HG02610 (cell line): ENCODE measurements at regions not wholly inside any gene's neighbourhood (a gene's known extent, or its start where the extent isn't known, plus 50 kb on each side); places are given as distances from the start of the nearest gene placed in this dataset.
"Not testable (repeated sequence)": the region's sequence is repeated elsewhere in the genome, so short reads cannot be mapped to it uniquely, and the experiment has no call there.

Experiments
- ATAC-seq: cut with Tn5 transposase; IDR thresholded peaks from one replicate; pipeline ENCODE4 v1.9.1; 2021; ENCODE audit warnings: mild to moderate bottlenecking, moderate library complexity; ENCODE audit not compliant: unreplicated experiment

DNA sequence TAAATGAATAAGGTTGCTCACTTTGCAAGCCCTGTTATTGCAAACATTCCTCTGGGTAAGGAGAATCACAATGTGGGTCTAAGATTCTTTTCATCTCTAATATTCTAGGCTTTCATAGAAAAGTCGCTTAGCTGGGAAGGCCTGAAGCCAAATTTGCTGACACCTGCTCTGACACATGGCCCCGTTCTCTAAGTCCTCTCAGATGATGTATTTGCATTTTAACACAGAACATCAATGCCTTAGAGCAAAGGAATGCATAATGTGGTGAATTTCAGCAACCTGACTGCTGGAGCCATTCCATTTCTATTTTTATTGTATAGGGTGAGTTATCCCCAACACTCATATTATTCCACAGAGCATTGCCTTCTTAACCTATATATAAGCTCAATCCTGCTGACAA lies 682.1 kb upstream of the NRP1 start:
- no peak for ATAC-seq

DNA sequence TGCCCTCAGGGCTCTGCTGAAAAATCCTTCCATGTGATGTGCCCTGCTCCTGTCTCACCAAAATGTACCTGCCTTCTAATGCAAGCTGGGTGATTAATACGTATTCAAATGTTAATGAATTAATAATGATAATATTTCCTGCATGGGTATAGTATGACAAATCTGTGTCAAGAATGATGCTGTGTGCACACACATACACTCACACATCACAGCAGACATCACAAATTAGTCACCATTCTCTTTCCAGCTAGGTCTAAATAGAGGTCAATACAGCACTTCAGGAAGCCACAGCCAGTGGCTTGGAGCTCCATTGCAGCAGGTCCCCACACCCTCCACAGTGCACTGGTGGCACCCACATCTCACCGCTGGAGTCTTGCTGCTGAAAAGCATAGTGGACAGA lies 681.2 kb upstream of the NRP1 start:
- no peak for ATAC-seq

DNA sequence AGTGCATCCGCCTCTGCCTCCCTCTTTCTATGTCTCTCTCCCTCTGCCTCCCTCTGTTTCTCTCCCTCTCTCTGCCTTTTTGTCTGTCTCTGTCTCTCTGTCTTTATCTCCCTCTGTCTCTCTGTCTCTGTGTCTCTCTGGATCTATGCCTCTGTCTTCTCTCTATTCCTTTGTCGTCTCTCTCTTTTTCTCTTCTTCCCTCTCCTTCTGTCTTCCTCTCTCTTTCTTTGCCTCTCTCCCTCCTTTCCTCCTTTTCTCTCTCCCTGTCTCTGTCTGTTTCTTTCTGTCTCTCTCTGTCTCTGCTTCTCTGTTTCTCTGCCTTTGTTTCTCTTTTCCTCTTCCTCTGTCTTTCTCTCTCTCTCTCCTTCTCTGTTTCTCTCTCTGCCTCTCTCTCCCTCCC lies 678.8 kb upstream of the NRP1 start:
- ATAC-seq: no peak

GRCh38 chr10:34010891-34011290 lies 676.4 kb upstream of the NRP1 start:
- no peak for ATAC-seq

DNA sequence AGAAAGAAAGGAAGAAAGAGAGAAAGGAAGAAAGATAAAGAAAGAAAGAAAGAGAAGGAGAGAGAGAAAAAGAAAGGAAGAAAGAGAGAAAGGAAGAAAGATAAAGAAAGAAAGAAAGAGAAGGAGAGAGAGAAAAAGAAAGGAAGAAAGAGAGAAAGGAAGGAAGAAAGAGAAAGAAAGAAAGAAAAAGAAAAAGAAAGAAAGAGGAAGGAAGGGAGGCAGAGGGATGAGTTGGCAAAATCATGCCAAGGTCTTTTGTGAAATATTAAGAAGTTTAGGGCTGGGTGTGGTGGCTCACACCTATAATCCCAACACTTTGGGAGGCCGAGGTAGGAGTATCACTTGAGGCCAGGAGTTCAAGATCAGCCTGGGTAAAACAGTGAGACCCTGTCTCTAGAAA lies 675.8 kb upstream of the NRP1 start:
- not testable (repeated sequence) for ATAC-seq

- ATAC-seq: no peak
Observed at GRCh38 chr10:34008656-34009055, 674.2 kb upstream of the NRP1 start.

GRCh38 chr10:34006471-34006870 lies 672.0 kb upstream of the NRP1 start:
- no peak for ATAC-seq

DNA sequence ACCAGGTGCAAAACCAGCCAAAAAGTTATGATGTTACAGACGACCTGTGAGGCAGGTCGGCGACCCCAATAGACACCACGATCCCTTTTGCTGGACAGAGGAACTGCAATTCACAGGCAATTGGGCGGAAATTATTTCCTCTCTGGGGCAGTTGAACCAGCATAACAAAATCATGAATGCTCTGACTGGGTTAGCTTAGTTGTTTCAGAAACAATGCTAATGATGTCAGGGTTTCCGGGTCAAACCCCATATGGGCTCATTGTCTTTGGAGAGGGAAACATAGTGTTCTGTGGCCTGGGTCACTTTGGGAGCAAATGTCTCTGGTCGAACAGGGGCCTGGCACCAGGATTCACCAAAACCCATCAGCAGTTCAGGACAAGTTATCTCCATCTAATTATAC lies 669.1 kb upstream of the NRP1 start:
- ATAC-seq: no peak

DNA sequence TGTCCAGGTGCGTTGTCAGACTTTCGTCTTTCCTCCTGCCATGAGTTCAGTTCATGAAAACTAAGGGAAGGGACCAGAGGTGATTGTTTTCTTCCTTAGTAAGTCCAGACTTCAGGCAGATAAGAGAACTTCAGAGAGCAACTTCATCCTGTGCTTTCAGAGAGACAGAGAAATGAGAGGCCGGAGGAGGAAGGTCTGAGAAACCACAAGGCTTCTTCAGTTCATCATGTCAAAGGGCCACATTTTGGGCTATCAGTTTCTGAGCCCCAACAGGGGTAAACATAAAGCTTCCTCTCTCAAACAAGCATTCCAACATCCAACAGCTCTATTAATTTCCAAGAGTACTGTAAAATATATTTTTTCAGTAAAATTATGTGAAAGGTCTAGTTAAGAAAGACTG lies 668.4 kb upstream of the NRP1 start:
- no peak for ATAC-seq

- ATAC-seq: no peak
Observed at GRCh38 chr10:34001831-34002230, 667.4 kb upstream of the NRP1 start.

DNA sequence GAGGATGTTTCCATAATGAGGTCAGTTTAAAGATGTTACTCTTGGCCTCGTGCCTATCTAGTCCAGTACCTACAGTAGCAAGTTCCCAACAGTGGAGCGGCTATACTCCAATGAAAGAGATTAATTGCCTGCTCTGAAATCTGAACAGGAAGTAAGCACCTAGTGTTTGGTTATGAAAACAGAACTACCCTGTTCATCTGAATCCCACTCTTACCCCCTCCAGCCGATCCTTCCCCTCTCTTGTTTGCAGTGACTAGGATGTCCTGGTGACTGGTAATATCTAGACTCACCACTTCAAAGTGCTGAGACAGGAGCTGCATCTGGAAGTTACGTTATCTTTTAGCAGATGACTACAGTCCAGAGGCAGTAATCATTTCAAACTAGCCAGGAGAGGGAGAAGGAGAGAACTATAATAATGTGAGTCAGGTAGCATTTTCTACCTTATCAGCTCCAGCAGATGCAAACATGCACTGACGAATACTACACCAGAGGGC lies 666.7 kb upstream of the NRP1 start:
- ATAC-seq: no peak

DNA sequence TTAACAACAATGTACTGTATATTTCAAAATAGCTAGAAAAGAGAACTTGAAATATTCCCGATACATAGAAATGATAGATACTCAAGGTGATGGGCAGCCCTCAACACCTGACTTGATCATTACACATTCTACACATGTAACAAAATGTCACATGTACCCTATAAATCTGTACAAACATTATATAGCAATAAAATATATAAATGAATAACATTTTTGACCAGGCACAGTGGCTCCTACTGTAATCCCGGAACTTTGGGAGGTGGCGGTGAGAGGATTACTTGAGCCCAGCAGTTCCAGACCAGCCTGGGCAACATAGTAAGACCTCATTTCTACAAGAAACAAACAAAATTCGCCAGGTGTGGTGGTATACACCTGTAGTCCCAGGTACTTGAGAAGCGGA lies 659.5 kb upstream of the NRP1 start:
- ATAC-seq: no peak

DNA sequence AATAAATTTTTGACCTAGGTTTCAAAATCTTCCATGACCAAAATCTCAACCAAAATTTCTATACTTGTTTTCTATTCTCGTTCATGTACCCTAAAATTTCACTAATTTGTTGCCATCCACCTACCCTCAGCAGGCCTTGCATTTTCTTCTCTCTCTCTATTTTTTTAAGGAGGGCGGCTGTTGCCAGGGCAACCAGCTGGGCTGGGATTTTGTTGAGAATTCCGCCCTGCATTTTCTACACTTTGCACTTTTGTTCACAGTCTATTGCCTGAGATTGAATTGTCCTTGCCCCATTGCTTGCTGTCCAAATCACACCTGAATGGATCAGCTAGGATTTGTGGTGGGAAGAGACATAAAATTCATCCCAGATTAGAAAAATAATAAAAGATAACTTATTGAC lies 657.5 kb upstream of the NRP1 start:
- ATAC-seq: no peak

- no peak for ATAC-seq
Observed at GRCh38 chr10:33986515-33986914, 652.0 kb upstream of the NRP1 start.

DNA sequence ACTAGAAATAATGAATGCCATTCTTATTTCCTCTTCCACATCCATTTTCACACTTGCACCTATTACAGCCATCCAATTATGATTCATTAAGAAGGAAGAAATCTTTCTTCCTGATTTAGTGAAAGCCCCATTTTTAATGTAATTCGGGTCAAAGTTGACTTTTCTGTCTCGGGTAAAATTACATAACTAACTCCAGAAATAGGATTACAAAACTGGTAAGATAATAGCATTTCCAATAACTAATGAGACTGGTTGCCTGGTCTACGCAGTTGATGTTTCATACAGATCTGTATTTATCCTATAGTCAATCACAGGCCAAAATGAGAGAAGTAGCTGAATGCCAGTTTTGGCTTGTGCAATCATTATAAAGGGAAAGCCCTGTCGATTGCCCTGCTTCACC lies 651.5 kb upstream of the NRP1 start:
- ATAC-seq: no peak

DNA sequence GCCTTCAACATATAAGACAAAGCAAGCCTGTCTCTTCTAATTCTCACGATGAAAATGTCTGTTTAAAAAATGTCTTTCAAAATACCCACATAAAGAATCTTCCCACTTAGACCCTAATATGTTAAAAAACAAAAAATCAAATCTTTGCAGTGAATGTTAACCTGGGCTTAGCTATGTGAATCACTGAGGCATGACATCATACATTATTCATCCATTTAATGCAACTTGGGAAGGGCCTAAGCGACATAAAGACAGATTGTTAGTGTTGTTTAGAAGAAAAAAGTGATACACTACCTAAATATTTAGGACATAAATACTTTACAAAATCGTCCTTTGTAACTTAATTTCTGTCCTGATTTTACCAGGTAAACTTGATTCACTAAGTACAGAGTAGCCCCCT lies 648.5 kb upstream of the NRP1 start:
- ATAC-seq: no peak

DNA sequence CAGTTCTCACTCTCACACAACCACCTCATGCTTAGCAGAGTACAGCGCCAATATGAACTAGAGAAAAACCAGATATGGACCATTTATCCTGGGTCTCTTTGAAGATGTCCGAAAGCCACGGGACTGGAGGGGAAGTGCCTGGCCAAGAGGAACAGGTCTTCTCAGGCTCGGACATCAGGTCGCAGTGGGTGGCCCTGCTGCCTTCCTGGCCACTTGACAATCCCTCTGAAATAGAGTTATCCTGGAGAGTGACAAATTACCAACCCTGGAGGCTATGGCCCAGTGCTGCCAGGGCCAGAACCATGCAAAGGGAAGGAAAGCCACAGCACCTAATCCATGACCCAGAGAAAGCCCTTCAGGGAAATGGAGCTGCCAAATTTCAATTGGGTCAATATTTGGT lies 646.8 kb upstream of the NRP1 start:
- ATAC-seq: no peak

DNA sequence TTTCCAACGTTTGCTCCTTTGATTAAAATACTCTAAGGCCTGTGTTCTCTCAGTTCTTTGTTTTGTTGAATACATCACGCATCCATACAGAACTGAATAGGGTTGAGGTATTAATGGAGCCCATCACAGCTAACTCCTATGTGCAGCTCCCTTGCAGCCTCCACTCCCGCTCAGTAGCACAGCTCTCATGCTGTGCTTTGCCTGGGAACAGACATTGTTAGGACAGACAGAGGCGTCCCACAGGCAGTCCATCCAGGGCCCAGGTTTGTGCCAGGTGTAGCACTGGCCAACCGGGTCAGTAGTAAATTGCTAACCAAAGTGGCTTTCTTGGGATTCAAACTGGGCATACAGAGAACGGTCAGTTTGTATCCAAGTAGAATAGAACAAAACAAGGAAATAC lies 644.7 kb upstream of the NRP1 start:
- no peak for ATAC-seq

DNA sequence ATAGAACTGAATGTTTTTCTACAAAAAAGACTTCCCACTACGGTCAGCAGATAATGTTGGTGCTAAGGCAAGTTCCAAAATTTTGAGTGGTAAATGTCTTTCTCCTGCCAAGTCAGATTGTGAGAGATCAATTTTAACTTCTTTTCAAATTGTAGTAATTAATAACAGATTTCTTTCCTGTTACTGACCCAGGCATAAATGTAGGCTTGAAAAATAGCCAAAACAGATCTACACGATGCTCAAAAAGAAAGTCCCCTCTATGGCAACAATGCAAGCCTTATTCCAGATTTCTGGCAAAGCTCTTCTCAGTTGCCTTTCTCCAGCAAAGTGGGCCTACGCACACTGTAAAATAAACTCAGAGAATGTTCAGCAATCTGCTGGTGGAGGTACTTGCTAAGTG lies 641.0 kb upstream of the NRP1 start:
- no peak for ATAC-seq

DNA sequence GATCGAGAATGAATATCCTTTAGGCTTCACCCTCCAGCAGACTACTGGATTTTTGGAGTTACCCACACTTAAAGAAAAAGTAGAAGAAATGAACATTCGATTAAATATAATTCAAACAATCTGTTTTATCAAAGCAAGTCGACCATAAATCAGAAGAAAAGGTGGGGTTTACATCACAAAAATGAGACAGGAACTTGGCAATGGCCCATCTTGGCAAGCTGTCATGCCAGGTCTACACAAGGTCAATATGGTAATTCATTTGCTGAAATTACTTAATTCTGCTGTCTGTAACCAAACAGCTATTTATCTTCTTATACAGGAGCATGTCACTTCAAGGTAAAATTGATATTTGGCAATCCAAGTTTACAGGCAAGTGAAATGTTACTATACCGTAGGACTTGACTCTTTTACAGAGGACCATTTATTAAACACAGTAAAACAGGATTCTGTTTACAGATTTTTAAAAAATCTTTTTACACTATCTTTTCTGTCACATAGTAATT lies 640.6 kb upstream of the NRP1 start:
- ATAC-seq: no peak

DNA sequence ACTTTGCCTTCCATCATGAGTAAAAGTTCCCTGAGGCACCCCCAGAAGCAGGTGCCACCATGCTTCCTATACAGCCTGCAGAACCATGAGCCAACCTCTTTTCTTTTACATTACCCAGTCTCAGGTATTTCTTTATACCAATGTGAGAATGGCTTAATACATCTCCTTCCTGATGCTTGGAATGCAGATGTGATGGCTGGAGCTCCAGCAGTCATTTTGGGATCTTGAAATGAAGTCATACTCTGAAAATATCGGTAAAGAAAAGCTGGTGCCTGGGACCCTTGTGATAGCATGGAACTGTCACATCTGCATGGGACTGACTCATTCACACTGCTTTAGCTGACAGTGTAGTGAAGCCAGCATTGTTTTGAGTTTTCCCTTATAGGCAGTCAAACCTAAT lies 634.5 kb upstream of the NRP1 start:
- no peak for ATAC-seq

- no peak for ATAC-seq
Observed at GRCh38 chr10:33967606-33968120, 633.2 kb upstream of the NRP1 start.

- no peak for ATAC-seq
Observed at GRCh38 chr10:33966946-33967345, 632.5 kb upstream of the NRP1 start.
